Activated CD4-positive, alpha-beta T cell treated with anti-CD3 and anti-CD28 coated beads, Interleukin-2, amount 50 U/mL, for 24 hours (primary cell): ENCODE measurements at regions not wholly inside any gene's neighbourhood (a gene's known extent, or its start where the extent isn't known, plus 50 kb on each side); places are given as distances from the start of the nearest gene placed in this dataset.
"Not testable (repeated sequence)": the region's sequence is repeated elsewhere in the genome, so short reads cannot be mapped to it uniquely, and the experiment has no call there.

Experiments
- DNase-seq, 2 donors: peaks; one replicate each; pipeline ENCODE4 v3.0.0-alpha.2; 2020; ENCODE audit warnings: low read depth in 1 of 2, low spot score in 1 of 2

DNA sequence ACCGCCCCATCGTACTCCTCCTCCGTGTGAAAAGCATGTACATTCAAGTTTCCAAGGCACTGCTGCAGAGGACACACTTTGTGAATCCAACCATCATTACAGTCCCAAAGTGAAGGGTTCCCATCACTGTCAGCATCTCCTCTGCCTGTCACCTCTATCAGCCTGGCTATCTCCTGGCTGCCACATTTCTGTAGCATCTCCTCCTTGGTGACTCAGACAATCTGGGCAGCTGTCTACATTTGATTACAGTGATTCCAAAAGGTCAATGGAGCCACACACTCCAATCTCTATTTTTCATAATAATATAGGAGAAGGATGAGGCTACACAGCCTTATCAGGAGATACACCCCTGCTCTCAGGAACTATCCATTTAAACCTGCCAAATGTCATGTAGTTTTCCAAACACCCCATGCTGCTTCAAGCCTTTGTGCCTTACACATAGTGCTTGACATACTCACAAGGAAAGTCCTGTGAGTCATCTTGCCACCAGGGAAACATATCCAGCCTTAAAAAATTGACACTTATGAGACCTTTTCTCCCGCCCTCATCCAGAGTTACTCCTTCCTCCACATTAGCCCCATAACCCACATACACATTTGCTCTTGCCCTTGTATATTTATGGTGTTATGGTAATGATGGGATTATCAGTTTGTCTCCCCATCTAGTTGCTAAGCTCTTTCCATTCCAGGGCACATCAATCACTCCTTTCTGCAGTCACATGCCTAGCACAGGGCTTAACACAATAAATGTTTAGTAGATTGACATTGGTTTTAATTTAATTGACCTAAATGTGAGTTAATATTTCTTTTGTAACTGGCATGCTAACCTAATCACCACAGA is 250.1 kb upstream of the CDH5 start:
- no peak for DNase-seq

DNA sequence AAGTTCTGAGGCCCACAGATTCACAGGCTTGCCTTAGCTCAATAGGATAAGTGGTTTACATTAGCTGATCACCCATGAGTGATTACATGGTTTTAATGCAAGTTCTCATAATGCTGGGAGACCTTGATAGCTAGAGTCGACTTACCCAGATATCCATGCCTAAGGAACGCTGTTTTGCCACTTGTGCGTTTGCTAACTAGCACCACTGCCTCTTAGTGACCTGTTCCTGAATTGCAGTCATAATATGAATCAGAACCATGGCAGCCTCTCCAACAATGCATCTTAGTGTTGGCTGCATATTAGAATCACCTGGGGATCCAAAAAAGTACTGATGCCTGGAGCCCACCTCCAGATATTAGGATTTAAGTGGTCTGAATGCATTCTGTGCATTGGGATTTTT is 251.1 kb upstream of the CDH5 start:
- DNase-seq, result no peak

DNA sequence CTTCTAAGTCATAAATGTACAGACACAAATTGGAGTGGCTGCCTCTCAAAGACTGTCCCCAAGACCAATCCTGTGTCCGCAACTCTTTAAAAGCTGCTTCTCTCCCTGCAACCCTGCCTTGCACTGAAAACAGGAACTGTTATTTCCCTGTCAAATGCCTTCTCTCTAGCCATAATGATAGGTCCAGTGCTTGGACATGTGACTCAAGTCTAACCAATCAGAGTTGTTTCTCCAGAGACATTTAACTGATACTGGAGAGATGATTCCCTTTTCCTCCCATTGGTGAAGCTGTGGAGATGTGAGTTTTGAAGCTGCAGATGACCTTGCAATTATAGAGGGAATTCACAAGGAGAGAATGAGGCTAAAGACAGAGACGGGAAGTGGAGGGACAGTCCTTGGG is 253.3 kb upstream of the CDH5 start:
- DNase-seq, result no peak

- DNase-seq, result no peak
Observed at GRCh38 chr16:66109677-66110076, 256.8 kb upstream of the CDH5 start.

- no peak for DNase-seq
Observed at GRCh38 chr16:66107661-66108060, 258.8 kb upstream of the CDH5 start.

DNA sequence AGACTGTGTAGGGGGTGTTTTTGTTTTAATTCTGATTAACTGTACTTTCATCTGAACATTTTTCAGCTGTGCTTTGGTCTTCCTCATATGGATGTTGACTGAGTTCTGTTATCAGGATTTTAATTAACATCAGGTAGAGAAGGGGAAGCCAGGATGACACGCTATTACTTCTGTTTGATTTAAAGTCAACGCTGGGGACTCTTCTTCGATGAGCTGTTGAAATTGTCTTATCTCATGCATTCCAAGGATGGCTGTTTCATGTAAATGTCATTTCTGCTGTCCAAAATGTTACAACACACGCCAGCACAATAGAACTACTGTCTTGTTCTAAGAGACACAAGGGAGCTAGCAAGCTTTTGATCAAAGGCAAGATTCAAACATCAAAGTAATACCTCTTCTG is 263.3 kb upstream of the CDH5 start:
- no peak for DNase-seq

DNA sequence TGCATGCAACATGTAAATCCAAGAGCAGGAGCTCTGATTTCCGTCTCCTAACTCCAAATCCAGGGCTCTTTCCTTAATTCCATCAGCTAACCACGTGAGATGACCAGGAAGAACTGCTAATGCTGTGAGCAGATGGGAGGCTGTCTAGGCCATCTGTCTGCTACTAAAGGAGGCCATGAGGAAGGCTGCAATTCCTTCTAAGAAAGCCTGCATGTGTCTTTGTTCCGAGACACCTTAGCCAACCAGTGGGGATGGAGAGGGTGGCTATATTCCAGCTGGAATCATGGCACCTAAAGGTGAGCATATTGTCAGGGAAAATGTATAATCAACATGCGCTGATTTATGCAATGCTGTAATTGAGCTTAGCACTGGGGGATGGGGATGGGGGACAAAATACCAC is 267.2 kb upstream of the CDH5 start:
- no peak for DNase-seq

DNA sequence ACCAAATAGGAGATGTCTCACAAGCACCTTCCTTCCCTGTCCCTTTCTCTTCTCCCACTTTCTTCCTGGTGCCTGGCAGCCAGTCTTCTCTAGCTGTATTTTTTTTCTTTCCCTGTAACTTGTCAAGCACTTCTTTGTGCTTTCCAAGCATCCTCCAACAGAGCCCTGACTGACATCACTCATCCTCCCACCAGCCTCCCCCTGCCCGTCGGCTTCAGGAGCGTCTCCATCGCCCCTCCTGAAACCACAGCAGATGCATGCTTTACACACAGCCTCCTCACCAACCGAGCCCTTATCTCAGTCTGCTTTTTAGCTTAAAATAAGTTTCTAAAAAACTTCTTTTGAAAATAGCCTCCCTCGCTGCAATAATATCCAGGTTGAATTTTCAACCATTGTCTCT is 268.7 kb upstream of the CDH5 start:
- no peak for DNase-seq

DNA sequence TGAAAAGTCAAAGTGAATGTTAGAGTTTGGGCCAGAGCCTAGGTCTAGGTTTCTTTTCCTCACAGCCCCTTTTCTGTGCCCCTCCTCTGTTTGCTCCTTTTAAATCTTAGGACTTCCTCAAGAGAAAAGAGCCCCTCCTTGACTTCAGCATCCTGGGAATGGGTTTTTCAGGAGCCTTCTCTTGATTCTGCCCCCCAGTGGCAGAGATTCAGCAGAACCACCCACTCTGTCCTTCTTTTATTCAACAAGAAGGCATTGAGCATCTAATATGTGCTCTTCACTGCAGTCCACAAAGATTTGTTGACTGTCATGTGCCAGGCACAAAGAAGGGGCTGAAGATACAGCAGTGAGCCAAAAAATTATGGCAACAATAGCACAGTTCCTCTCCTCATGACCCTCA is 270.8 kb upstream of the CDH5 start:
- DNase-seq, result no peak

- DNase-seq, result no peak
Observed at GRCh38 chr16:66093191-66093590, 273.3 kb upstream of the CDH5 start.

GRCh38 chr16:66091471-66091891 is 275.0 kb upstream of the CDH5 start:
- DNase-seq, result no peak

- DNase-seq, result no peak
Observed at GRCh38 chr16:66088681-66089080, 277.8 kb upstream of the CDH5 start.

DNA sequence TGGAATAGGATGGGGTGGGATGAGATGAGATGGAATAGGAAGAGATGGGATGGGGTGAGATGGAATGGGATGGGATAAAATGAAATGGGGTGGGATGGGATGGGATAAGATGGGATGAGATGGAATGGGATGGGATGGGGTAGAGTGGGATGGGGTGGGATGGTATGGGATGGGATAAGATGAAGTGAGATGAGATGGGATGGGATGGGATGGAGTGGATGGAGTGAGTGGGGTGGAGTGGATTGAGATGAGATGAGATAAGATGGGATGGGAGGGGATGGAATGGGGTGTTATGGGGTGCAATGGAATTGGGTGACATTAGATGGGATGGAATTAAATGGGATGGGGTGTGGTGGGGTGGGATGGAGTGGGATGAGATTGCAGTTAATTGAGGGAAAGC is 279.2 kb upstream of the CDH5 start:
- no peak for DNase-seq

DNA sequence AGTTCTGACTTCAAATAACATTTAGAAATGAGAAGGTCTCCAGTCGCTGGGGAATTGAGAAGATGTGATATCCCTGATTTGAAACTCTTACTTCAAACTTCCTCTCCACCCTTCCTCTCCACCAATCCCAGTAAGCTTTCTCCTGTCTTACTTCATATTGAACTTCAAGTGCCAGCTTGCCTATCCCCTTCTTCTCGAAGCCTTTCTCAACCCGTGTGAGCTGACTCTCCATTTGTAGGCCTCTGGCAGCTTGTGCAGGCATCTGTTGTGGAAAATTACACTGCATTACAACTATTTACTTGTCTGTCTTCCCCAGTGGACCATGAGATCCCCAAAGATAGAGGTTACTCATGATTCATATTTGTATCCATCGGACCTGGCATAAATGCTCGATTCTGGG is 280.8 kb upstream of the CDH5 start:
- no peak for DNase-seq

GRCh38 chr16:66084731-66085130 is 281.8 kb upstream of the CDH5 start:
- DNase-seq, result not testable (repeated sequence)

DNA sequence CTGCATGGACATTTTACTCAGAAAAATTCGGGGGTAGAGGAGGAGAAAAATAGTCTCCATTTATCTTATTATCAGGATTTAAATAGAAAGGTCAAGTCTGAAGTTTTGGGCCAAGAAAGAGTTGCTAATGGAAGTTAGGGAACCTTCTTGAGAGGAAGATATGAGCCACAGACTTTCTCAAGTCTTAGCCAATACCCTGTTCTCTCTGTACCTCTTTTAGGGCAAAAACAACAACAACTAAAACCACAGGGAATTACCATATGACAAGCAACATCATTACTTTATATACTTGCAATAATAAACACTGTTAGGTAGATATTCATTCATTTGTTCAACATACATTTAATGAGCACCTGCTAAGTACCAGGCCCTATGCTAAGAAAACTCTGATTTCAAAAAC is 282.2 kb upstream of the CDH5 start:
- no peak for DNase-seq

- DNase-seq, result no peak
Observed at GRCh38 chr16:66083171-66083570, 283.3 kb upstream of the CDH5 start.

DNA sequence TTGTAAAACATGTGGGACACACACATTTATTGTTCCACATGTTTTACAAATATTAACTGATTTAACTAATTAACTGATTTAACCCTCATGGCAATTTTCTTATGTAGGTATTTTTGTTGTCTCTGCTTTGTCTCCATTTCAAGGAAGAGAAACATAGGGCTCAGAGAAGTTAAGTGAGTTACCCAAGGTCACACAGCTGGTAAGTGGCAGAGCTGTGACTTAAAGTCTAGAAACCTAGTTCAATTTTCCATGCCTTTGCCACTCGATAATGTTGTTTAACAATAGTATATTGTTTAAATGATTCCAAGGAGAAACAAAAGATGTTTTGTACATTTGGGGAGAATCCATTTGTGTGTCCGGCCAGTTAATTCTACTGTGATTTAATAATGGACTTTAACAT is 284.1 kb upstream of the CDH5 start:
- no peak for DNase-seq

DNA sequence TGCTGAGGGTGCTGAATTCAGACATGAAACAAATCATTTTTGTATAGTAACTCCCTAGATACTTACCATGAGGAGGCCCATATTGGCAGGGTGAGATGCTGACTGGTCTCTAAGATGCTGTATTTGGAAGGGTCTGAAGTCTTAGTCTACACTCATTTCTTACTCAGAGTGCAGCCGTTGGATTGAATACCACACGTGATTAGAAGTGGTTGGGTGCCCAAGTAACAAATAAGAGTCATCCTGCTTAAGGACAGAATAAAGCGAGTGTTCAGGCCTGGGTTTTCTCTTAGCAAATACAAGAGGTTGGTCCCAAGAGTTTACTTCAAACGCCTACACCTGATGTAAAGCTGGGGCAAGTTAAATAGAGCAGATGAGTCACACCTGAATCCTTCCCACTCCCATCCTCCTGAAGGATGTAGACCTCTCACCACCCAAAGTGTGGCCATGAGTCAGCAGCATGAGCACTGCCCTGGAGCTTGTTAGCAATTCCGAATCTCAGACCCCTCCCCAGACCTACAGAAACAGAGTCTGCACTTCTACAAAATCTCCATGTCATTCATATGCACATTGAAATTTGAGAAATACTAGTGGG is 284.6 kb upstream of the CDH5 start:
- DNase-seq, result no peak

GRCh38 chr16:66079671-66080334 is 286.7 kb upstream of the CDH5 start:
- no peak for DNase-seq

- no peak for DNase-seq
Observed at GRCh38 chr16:66070140-66070917, 296.2 kb upstream of the CDH5 start.

GRCh38 chr16:66069587-66069986 is 296.9 kb upstream of the CDH5 start:
- no peak for DNase-seq
